ENCODE measurements at regions not wholly inside any gene's neighbourhood (a gene's known extent, or its start where the extent isn't known, plus 50 kb on each side); places are given as distances from the start of the nearest gene placed in this dataset.

DNA sequence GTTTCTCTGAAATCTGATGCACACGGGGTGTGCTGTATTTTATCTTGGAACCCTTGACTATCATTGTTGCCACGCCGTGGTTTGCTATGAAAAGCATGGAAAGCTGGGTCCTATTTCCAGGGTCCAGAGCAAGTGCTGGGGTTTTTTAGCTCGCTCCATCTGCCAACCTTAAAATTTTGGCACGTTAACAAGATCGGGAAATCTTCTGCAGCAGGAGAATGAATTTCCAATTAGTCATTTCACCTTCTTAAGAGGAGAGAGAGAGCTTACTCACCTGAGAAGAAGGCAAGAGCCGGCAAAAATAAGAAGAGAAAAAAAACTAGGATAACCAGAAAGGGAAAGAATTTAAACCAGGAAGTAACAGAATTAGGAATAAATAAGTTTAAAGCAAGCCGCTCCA, 223.6 kb upstream of the CELF2 start:
- no CpG with 5 or more reads among the region's 8 CpGs for WGBS (ENCODE audit: extremely low coverage, insufficient coverage, low lambda C conversion rate)
- Histone ChIP-seq H3K18ac (ENCODE audit: low read length) (no peak overlapping the region), H3K27ac (ENCODE audit: low read depth, low read length) (peak overlapping the region; percentile 66), H3K4ac (ENCODE audit: low read depth, low read length) (peak overlapping the region; percentile 68), H3K56ac (ENCODE audit: low read length) (no peak overlapping the region), H2BK120ac (ENCODE audit: low read depth, low read length) (no peak overlapping the region), H2BK5ac (ENCODE audit: low read length) (no peak overlapping the region), H3K9ac (ENCODE audit: low read length) (no peak overlapping the region), H3K4me1 (ENCODE audit: control insufficient read depth, low read depth, low read length) (peaks cover 6% of the 10 kb centered on the region), H2AK5ac (ENCODE audit: low read length) (no peak overlapping the region), H3K23ac (ENCODE audit: low read length) (no peak overlapping the region), H3K79me2 (ENCODE audit: control insufficient read depth, insufficient read depth, low read length) (no peaks in the 10 kb centered on the region), H3K4me3 (ENCODE audit: low read length) (no peak overlapping the region), H3K79me1 (ENCODE audit: low read length) (no peaks in the 10 kb centered on the region), H3K4me2 (ENCODE audit: low read length) (no peak overlapping the region), H4K8ac (ENCODE audit: low read depth, low read length) (no peak overlapping the region), H3K36me3 (ENCODE audit: control insufficient read depth, insufficient read depth, low read length) (no peaks in the 10 kb centered on the region), H2BK15ac (replicated peaks; ENCODE audit: low read depth) (no peak overlapping the region), H4K5ac (ENCODE audit: low read length) (no peak overlapping the region), H3K27me3 (ENCODE audit: insufficient read depth, low read length, poor library complexity) (no peaks in the 10 kb centered on the region)
- DNase-seq, result peak; percentile 19

DNA sequence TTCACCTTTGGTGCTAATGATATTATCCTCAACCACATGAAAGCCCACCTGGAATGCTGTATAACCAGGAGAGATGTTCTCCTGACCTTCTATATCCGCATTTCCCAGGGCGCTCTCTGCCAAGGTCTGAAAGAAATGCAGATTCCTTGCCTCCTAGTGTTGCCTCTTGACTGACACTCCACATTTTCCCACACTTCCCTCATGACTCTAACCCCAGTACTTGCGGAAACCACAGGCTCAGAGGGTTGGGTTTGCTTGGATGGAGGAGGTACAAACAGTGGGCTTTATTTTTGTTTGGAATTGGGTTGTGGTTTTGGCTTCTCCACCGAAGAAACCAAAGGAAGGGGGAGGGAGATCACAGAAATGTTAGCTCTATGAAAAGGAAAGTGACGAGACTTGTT, 222.9 kb upstream of the CELF2 start:
- DNase-seq, result peak; percentile 80
- WGBS (ENCODE audit: extremely low coverage, insufficient coverage, low lambda C conversion rate), result no CpG with 5 or more reads among the region's 5 CpGs
- H2AK5ac ChIP-seq (ENCODE audit: low read length), result no peak overlapping the region

GRCh38 chr10:10796061-10796773, 221.5 kb upstream of the CELF2 start:
- H3K27me3 ChIP-seq (ENCODE audit: insufficient read depth, low read length, poor library complexity), result no peaks in the 10 kb centered on the region
- peak overlapping the region; percentile 61 for H2BK120ac ChIP-seq (ENCODE audit: low read depth, low read length)
- WGBS (ENCODE audit: extremely low coverage, insufficient coverage, low lambda C conversion rate), result no CpG with 5 or more reads among the region's 8 CpGs
- peak overlapping the region; percentile 57 for H2BK15ac ChIP-seq (replicated peaks; ENCODE audit: low read depth)
- peak; percentile 46 for DNase-seq
- H3K18ac ChIP-seq (ENCODE audit: low read length), result peak overlapping the region; percentile 80
- no peak overlapping the region for H4K8ac ChIP-seq (ENCODE audit: low read depth, low read length)
- no peak overlapping the region for H3K4me2 ChIP-seq (ENCODE audit: low read length)
- H3K4me1 ChIP-seq (ENCODE audit: control insufficient read depth, low read depth, low read length), result peaks cover 6% of the 10 kb centered on the region
- H2BK5ac ChIP-seq (ENCODE audit: low read length), result no peak overlapping the region
- no peaks in the 10 kb centered on the region for H3K36me3 ChIP-seq (ENCODE audit: control insufficient read depth, insufficient read depth, low read length)
- no peaks in the 10 kb centered on the region for H3K79me1 ChIP-seq (ENCODE audit: low read length)
- H3K79me2 ChIP-seq (ENCODE audit: control insufficient read depth, insufficient read depth, low read length), result no peaks in the 10 kb centered on the region
- H3K27ac ChIP-seq (ENCODE audit: low read depth, low read length), result no peak overlapping the region
- no peak overlapping the region for H3K56ac ChIP-seq (ENCODE audit: low read length)
- H2AK5ac ChIP-seq (ENCODE audit: low read length), result no peak overlapping the region
- no peak overlapping the region for H3K9ac ChIP-seq (ENCODE audit: low read length)
- H3K23ac ChIP-seq (ENCODE audit: low read length), result no peak overlapping the region
- H3K4me3 ChIP-seq (ENCODE audit: low read length), result no peak overlapping the region
- H3K4ac ChIP-seq (ENCODE audit: low read depth, low read length), result peak overlapping the region; percentile 68
- H4K5ac ChIP-seq (ENCODE audit: low read length), result no peak overlapping the region

More for the DNA sequence above, 222.9 kb upstream of the CELF2 start:
- no peak overlapping the region for H3K27ac ChIP-seq (ENCODE audit: low read depth, low read length)
- no peak overlapping the region for H2BK5ac ChIP-seq (ENCODE audit: low read length)
- no peak overlapping the region for H3K4me2 ChIP-seq (ENCODE audit: low read length)
- no peak overlapping the region for H3K4ac ChIP-seq (ENCODE audit: low read depth, low read length)
- peak overlapping the region; percentile 80 for H3K18ac ChIP-seq (ENCODE audit: low read length)
- no peaks in the 10 kb centered on the region for H3K36me3 ChIP-seq (ENCODE audit: control insufficient read depth, insufficient read depth, low read length)
- no peak overlapping the region for H3K9ac ChIP-seq (ENCODE audit: low read length)
- peaks cover 6% of the 10 kb centered on the region for H3K4me1 ChIP-seq (ENCODE audit: control insufficient read depth, low read depth, low read length)
- no peaks in the 10 kb centered on the region for H3K79me1 ChIP-seq (ENCODE audit: low read length)
- no peaks in the 10 kb centered on the region for H3K27me3 ChIP-seq (ENCODE audit: insufficient read depth, low read length, poor library complexity)
- H4K5ac ChIP-seq (ENCODE audit: low read length), result no peak overlapping the region
- H3K56ac ChIP-seq (ENCODE audit: low read length), result no peak overlapping the region
- H2BK15ac ChIP-seq (replicated peaks; ENCODE audit: low read depth), result no peak overlapping the region
- no peak overlapping the region for H3K4me3 ChIP-seq (ENCODE audit: low read length)
- H2BK120ac ChIP-seq (ENCODE audit: low read depth, low read length), result no peak overlapping the region
- no peaks in the 10 kb centered on the region for H3K79me2 ChIP-seq (ENCODE audit: control insufficient read depth, insufficient read depth, low read length)
- no peak overlapping the region for H3K23ac ChIP-seq (ENCODE audit: low read length)
- H4K8ac ChIP-seq (ENCODE audit: low read depth, low read length), result no peak overlapping the region

DNA sequence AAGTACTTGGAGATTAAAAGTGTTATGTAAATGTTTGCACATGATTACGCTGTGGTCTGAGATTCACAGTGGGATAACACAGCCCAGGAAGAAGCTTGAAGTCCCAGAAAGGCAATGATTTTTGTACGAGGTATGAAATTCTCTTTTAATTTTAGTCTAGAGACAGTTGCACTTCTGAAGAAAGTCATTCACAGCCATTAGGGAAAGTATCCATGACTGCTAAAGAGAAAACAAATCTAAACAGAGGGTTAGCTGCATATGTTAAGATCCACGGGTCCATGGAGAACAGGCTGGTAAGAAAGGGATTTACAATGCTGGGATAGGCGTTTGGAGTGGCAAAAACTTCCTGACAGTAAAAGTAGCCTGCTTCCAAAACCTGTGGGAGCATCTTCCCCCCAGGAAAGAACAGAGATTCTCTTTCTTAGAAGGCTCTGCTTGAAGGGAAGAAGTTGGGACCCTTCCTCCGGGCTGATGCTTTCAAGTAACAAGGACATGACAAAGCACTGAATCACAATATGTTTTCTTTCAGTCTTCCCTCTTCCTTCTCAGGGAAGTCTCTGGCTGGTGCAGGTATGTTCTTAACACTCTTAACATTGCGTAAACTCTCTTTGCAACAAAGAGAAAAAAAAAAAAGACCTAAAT, 220.8 kb upstream of the CELF2 start:
- Histone ChIP-seq H3K4me2 (ENCODE audit: low read length) (no peak overlapping the region), H4K5ac (ENCODE audit: low read length) (no peak overlapping the region), H3K4ac (ENCODE audit: low read depth, low read length) (no peak overlapping the region), H3K18ac (ENCODE audit: low read length) (peak overlapping the region; percentile 53), H2BK5ac (ENCODE audit: low read length) (no peak overlapping the region), H3K4me3 (ENCODE audit: low read length) (no peak overlapping the region), H3K36me3 (ENCODE audit: control insufficient read depth, insufficient read depth, low read length) (no peaks in the 10 kb centered on the region), H3K79me1 (ENCODE audit: low read length) (no peaks in the 10 kb centered on the region), H3K27me3 (ENCODE audit: insufficient read depth, low read length, poor library complexity) (no peaks in the 10 kb centered on the region), H3K27ac (ENCODE audit: low read depth, low read length) (peak overlapping the region; percentile 16), H3K9ac (ENCODE audit: low read length) (no peak overlapping the region), H2BK120ac (ENCODE audit: low read depth, low read length) (no peak overlapping the region), H3K23ac (ENCODE audit: low read length) (no peak overlapping the region), H2AK5ac (ENCODE audit: low read length) (no peak overlapping the region), H3K56ac (ENCODE audit: low read length) (peak overlapping the region; percentile 43), H3K4me1 (ENCODE audit: control insufficient read depth, low read depth, low read length) (peaks cover 6% of the 10 kb centered on the region), H2BK15ac (replicated peaks; ENCODE audit: low read depth) (no peak overlapping the region), H3K79me2 (ENCODE audit: control insufficient read depth, insufficient read depth, low read length) (no peaks in the 10 kb centered on the region), H4K8ac (ENCODE audit: low read depth, low read length) (no peak overlapping the region)
- no CpG with 5 or more reads among the region's 6 CpGs for WGBS (ENCODE audit: extremely low coverage, insufficient coverage, low lambda C conversion rate)
- DNase-seq, result peak; percentile 73

GRCh38 chr10:10797513-10797912, 220.2 kb upstream of the CELF2 start:
- H2BK120ac ChIP-seq (ENCODE audit: low read depth, low read length), result peak overlapping the region; percentile 95
- H3K4me1 ChIP-seq (ENCODE audit: control insufficient read depth, low read depth, low read length), result peaks cover 6% of the 10 kb centered on the region
- no peaks in the 10 kb centered on the region for H3K27me3 ChIP-seq (ENCODE audit: insufficient read depth, low read length, poor library complexity)
- H3K9ac ChIP-seq (ENCODE audit: low read length), result no peak overlapping the region
- H3K18ac ChIP-seq (ENCODE audit: low read length), result peak overlapping the region; percentile 95
- peak overlapping the region; percentile 98 for H4K8ac ChIP-seq (ENCODE audit: low read depth, low read length)
- H3K79me2 ChIP-seq (ENCODE audit: control insufficient read depth, insufficient read depth, low read length), result no peaks in the 10 kb centered on the region
- no peak overlapping the region for H3K4me2 ChIP-seq (ENCODE audit: low read length)
- peak overlapping the region; percentile 36 for H2BK15ac ChIP-seq (replicated peaks; ENCODE audit: low read depth)
- no peak for DNase-seq
- H3K23ac ChIP-seq (ENCODE audit: low read length), result no peak overlapping the region
- H3K36me3 ChIP-seq (ENCODE audit: control insufficient read depth, insufficient read depth, low read length), result no peaks in the 10 kb centered on the region
- no peaks in the 10 kb centered on the region for H3K79me1 ChIP-seq (ENCODE audit: low read length)
- no peak overlapping the region for H3K56ac ChIP-seq (ENCODE audit: low read length)
- no peak overlapping the region for H3K4me3 ChIP-seq (ENCODE audit: low read length)
- H2BK5ac ChIP-seq (ENCODE audit: low read length), result no peak overlapping the region
- no CpG with 5 or more reads among the region's 8 CpGs for WGBS (ENCODE audit: extremely low coverage, insufficient coverage, low lambda C conversion rate)
- peak overlapping the region; percentile 70 for H3K27ac ChIP-seq (ENCODE audit: low read depth, low read length)
- H3K4ac ChIP-seq (ENCODE audit: low read depth, low read length), result peak overlapping the region; percentile 70
- no peak overlapping the region for H4K5ac ChIP-seq (ENCODE audit: low read length)
- no peak overlapping the region for H2AK5ac ChIP-seq (ENCODE audit: low read length)

Measured in mesendoderm (in vitro differentiated cells).